GM06990 (cell line): ENCODE measurements at regions not wholly inside any gene's neighbourhood (a gene's known extent, or its start where the extent isn't known, plus 50 kb on each side); places are given as distances from the start of the nearest gene placed in this dataset.

Experiments used
- DNase-seq: peaks from one replicate; pipeline ENCODE4 v3.0.0-alpha.2; 2011; ENCODE audit not compliant: insufficient read length; ENCODE audit errors: extremely low read depth
- H3K27me3 ChIP-seq: replicated peaks from 2 replicates; pipeline ENCODE4 v1.6.0; 2011; ENCODE audit warnings: low read length; ENCODE audit not compliant: control insufficient read depth, insufficient read depth
- H3K36me3 ChIP-seq: 2 replicates; pipeline ENCODE4 v1.5.1; 2011; ENCODE audit warnings: low read length; ENCODE audit not compliant: control insufficient read depth, insufficient read depth
- H3K4me3 ChIP-seq: replicated peaks from 2 replicates; pipeline ENCODE4 v1.5.1; 2011; ENCODE audit warnings: low read depth, mild to moderate bottlenecking, control low read depth, low read length
- CTCF ChIP-seq: IDR thresholded peaks from 2 replicates; pipeline ENCODE4 v1.5.1; 2011; ENCODE audit warnings: low read length, control low read depth, mild to moderate bottlenecking, inconsistent platforms; ENCODE audit not compliant: insufficient read depth, poor library complexity, severe bottlenecking

DNA sequence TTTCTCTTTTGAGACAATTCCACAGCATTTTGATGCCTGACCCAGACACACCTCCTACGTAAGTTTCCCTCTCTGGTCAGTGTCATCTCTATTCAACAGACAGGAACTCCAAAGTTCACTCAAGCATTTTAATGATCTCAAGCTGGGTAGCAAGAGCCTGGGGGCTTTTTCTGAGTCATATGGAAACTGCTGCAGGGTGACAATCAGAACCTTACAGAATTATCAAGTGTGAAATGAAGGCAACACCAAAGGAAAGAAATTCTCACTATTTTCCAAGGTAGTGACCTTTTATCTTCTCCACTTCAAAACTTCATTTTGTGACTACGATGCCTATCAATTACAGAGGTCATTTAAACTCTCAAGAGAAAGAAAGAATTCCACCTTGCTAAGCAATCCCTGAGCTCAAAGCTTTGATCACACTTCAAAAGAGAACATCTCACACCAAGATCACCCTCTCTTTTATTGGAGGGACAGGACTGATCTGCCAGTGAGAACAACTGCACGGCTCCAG is 229.0 kb upstream of the ZC3H12C start:
- peak; percentile 73 for DNase-seq
- no peaks in the 10 kb centered on the region for H3K36me3 ChIP-seq
- no peak for TF ChIP-seq CTCF
- no peak overlapping the region for H3K4me3 ChIP-seq
- H3K27me3 ChIP-seq, result no peaks in the 10 kb centered on the region

DNA sequence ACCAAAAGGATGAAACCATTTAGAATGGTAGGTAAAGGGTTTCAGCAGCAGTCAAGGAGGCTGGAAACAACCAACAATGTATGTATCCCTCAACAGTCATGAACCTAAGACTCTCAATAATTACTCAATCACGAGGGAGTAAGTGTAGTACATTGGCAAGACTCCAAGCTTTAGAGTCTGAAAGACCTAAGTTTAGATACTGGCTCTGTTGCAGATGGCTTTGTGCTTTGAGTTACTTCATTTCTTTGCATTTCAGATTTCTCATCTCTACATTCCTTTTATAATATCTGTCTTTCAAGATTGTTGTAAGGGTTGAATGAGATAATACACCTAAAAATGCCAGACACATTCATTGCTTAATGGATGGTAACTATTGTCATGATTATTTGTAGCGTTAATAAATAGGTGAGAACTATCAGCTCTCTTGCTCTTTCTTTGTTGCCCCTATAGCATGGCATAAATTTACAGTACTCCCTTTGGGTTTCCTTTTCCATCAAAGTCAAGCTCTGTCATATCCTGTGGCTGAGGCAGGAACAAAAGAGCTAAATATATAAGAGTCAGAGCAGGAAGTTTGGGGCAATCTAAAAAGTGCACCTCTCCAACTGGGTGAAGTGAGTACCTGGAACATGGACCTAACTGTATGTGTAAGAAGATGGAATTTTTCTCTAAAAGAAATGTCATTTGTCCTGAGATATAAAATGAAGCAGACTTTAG is 228.2 kb upstream of the ZC3H12C start:
- no peak overlapping the region for H3K4me3 ChIP-seq
- no peaks in the 10 kb centered on the region for H3K27me3 ChIP-seq
- no peak for TF ChIP-seq CTCF
- no peaks in the 10 kb centered on the region for H3K36me3 ChIP-seq
- DNase-seq, result peak; percentile 18

- DNase-seq, result no peak
- Histone ChIP-seq H3K4me3 (no peak overlapping the region), H3K27me3 (no peaks in the 10 kb centered on the region), H3K36me3 (no peaks in the 10 kb centered on the region)
- peak; percentile 28 for TF ChIP-seq CTCF
Observed at GRCh38 chr11:109865548-109866186, 227.5 kb upstream of the ZC3H12C start.

- DNase-seq, result no peak
- no peak for TF ChIP-seq CTCF
- H3K36me3 ChIP-seq, result no peaks in the 10 kb centered on the region
- no peak overlapping the region for H3K4me3 ChIP-seq
- no peaks in the 10 kb centered on the region for H3K27me3 ChIP-seq
Observed at GRCh38 chr11:109867784-109868183, 225.4 kb upstream of the ZC3H12C start.

GRCh38 chr11:109869536-109869935 is 223.7 kb upstream of the ZC3H12C start:
- Histone ChIP-seq H3K27me3 (no peaks in the 10 kb centered on the region), H3K36me3 (no peaks in the 10 kb centered on the region), H3K4me3 (no peak overlapping the region)
- no peak for TF ChIP-seq CTCF
- DNase-seq, result no peak
